GM10248 (cell line): ENCODE measurements at regions not wholly inside any gene's neighbourhood (a gene's known extent, or its start where the extent isn't known, plus 50 kb on each side); places are given as distances from the start of the nearest gene placed in this dataset.

Source experiments
- CTCF ChIA-PET: fragments of 300-600 bp; sonication (Branson Sonifier 250); formaldehyde crosslinking; extraction: SDS; loops from one replicate; lab custom pipeline; 2021; ENCODE audit warnings: antibody characterized with exemption; lab: Yijun Ruan, JAX
- POLR2A ChIA-PET: fragments of 350-650 bp; sonication (Branson Sonifier 250); formaldehyde crosslinking; extraction: SDS; loops from one replicate; lab custom pipeline; 2020; ENCODE audit warnings: antibody characterized with exemption; lab: Yijun Ruan, JAX
- DNase-seq: peaks from one replicate; pipeline ENCODE4 v3.0.0; 2012; ENCODE audit errors: extremely low spot score
- TF ChIP-seq, protein P1 (sequence below): IDR thresholded peaks from 2 replicates; pipeline ENCODE4 v1.5.1; 2012; ENCODE audit warnings: mild to moderate bottlenecking, low read depth; ENCODE audit errors: extremely low read depth, missing control alignments, control extremely low read depth

DNA sequence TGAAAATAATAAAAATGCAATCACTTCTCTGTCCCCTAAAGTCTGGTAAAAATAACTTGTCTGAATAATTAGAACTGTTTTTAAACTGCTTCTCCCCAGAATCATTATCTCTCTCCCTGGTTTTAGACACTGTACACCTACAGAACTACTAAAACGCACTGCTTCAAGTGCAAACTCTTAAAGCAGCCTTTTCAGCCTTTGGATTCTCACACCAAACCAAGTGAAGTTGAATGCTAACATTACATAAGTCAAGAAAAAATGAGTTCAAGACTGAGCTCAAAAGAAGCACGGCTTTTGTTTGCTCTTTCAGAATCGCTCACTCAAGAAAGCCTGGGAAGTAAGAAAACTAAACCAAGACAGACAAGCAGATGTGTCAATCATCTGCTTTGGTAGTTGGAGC, 188.8 kb downstream of the LSM5 start:
- TF ChIP-seq, protein P1, sequence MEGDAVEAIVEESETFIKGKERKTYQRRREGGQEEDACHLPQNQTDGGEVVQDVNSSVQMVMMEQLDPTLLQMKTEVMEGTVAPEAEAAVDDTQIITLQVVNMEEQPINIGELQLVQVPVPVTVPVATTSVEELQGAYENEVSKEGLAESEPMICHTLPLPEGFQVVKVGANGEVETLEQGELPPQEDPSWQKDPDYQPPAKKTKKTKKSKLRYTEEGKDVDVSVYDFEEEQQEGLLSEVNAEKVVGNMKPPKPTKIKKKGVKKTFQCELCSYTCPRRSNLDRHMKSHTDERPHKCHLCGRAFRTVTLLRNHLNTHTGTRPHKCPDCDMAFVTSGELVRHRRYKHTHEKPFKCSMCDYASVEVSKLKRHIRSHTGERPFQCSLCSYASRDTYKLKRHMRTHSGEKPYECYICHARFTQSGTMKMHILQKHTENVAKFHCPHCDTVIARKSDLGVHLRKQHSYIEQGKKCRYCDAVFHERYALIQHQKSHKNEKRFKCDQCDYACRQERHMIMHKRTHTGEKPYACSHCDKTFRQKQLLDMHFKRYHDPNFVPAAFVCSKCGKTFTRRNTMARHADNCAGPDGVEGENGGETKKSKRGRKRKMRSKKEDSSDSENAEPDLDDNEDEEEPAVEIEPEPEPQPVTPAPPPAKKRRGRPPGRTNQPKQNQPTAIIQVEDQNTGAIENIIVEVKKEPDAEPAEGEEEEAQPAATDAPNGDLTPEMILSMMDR, result no peak
- ChIA-PET POLR2A (no interaction called here), CTCF (interaction anchor here (1.4 kb wide), 1 partner anchor 13 kb away, joined by 5 read pairs; no protein-coding TSS in a partner anchor)
- no peak for DNase-seq

- TF ChIP-seq, protein P1, result no peak
- POLR2A ChIA-PET, result no interaction called here
- CTCF ChIA-PET, result no interaction called here
- no peak for DNase-seq
Measured at GRCh38 chr7:32299133-32299702, 191.0 kb downstream of the LSM5 start.

- CTCF ChIA-PET, result no interaction called here
- no peak for DNase-seq
- POLR2A ChIA-PET, result no interaction called here
- TF ChIP-seq, protein P1, result no peak
Measured at GRCh38 chr7:32298408-32299132, 191.6 kb downstream of the LSM5 start.

DNA sequence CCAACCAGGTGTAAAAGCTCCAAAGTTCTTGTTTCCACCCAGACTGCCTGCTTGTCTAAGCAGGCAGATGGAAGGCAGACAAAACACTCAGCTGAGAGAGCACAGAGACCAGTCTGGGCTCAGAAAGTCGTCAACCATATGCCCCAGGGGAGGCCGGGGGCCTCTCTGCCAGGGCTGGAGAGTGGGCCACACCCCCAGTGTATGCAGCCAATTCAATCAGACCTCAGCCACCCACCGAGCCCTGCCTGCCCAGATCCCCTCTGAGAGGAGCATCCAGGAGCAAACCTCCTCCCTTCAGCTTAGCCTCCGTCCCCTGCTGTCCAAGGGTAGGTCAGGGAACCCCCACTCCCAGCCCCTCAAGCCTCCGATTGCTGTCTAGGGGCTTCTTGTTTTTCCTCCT, 196.3 kb downstream of the LSM5 start:
- TF ChIP-seq, protein P1, result no peak
- POLR2A ChIA-PET, result no interaction called here
- CTCF ChIA-PET, result interaction anchor here (1.2 kb wide), 1 partner anchor 70 kb away, joined by 3 read pairs; no protein-coding TSS in a partner anchor
- no peak for DNase-seq

GRCh38 chr7:32289651-32290414, 200.3 kb downstream of the LSM5 start:
- DNase-seq, result no peak
- ChIA-PET POLR2A (no interaction called here), CTCF (no interaction called here)
- TF ChIP-seq, protein P1, result no peak

DNA sequence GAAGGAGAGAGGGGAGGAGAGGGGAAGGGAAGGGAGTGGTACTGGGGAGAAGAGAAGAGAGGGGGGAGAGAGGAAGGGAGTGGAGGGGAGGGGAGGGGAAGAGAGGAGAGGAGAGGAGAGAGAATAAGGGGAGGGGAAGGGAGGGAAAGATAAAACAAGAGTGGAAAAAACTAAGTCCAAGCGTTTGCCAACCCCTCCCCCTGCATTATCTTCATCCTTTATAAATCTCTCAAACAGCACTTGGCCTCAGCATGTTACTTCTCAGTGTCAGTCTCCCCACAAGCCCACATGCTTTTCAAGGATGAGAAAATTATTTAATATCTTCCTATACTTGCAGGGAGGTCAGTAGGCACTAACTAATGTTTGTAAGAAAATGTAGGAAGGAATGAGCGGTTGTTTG, 204.5 kb downstream of the LSM5 start:
- ChIA-PET CTCF (interaction anchor here (0.9 to 1.0 kb wide), 2 partner anchors 11 to 23 kb away, joined by 3 read pairs; no protein-coding TSS in a partner anchor), POLR2A (no interaction called here)
- DNase-seq, result no peak
- TF ChIP-seq, protein P1, result no peak
